Omental fat pad (tissue), 3 donors: ENCODE measurements at regions not wholly inside any gene's neighbourhood (a gene's known extent, or its start where the extent isn't known, plus 50 kb on each side); places are given as distances from the start of the nearest gene placed in this dataset.

Experiments used
- ATAC-seq: fragments of 150-250 bp; one replicate; pipeline ENCODE4 v1.9.1; 2016; ENCODE audit warnings: mild to moderate bottlenecking, moderate library complexity; ENCODE audit not compliant: low FRiP score
- DNase-seq: peaks from one replicate; pipeline ENCODE4 v3.0.0-alpha.2; 2019; ENCODE audit warnings: low spot score
- TF ChIP-seq, protein P1 (sequence below), 3 donors: fragments of 450-650 bp; IDR thresholded peaks; one replicate each; pipeline ENCODE4 v1.5.1; 2016 to 2017; ENCODE audit warnings: antibody characterized with exemption in 3 of 3, mild to moderate bottlenecking in 3 of 3, moderate library complexity in 2 of 3

DNA sequence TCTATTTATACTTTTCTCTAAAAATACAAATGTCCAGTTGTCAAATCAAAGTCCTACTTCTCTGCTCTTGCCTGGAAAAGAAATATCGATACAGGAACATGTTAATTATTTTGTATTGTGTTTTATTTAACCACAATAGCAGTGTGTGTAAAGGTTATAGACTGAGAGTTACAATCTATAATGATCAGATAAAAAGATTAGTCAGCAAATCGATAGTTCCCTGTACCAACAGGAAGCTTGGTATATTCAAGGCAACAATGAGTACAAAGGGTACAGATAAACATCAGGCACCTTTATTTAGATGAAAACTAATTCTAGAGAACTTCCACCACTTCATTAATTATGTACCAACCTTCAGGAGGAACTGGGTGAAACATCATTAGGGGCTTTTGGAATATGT lies 469.5 kb downstream of the GBA3 start:
- TF ChIP-seq, protein P1, sequence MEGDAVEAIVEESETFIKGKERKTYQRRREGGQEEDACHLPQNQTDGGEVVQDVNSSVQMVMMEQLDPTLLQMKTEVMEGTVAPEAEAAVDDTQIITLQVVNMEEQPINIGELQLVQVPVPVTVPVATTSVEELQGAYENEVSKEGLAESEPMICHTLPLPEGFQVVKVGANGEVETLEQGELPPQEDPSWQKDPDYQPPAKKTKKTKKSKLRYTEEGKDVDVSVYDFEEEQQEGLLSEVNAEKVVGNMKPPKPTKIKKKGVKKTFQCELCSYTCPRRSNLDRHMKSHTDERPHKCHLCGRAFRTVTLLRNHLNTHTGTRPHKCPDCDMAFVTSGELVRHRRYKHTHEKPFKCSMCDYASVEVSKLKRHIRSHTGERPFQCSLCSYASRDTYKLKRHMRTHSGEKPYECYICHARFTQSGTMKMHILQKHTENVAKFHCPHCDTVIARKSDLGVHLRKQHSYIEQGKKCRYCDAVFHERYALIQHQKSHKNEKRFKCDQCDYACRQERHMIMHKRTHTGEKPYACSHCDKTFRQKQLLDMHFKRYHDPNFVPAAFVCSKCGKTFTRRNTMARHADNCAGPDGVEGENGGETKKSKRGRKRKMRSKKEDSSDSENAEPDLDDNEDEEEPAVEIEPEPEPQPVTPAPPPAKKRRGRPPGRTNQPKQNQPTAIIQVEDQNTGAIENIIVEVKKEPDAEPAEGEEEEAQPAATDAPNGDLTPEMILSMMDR (IDR thresholded peaks at IDR 0.05) = no peak
- ATAC-seq (no peak), DNase-seq (no peak)

DNA sequence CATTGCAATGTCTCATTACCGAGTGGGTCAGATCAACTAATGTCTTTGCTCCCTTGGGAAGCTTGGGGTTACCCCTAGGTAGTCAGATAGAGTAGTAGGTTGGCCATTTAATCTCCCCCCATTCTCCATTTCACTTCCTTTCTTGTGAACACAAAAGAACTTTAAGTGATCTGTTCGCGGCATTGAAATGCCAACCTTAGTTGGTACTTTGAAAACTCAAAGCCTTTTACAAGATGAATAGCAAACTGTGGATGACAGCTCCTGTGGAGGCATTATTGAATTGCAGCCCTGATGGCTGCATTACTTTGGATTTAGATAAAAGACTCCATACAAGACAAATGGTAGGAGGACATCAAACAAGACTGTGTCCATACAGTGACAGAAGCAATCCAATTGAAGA lies 469.1 kb downstream of the GBA3 start:
- TF ChIP-seq, protein P1 (IDR thresholded peaks at IDR 0.05) = no peak
- no peak for DNase-seq
- ATAC-seq = no peak

DNA sequence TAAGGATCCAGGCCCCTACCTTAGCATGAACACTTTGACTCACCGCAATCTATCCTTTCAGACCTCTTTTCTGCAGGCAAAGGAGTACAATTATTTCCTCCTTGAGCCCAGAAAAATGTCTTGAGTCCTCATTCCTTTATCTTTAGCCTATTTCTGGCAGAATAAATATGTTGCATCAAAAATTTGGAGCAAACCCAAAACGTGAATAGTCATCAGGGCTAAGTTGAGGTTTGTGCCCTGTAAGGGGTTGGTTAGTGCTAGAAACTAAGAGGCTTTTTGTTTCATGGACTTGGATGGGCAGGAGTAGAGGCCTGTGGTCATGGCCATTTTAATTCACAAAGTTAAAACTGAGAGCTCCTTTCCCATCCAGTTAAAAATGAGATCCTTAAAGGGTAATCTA lies 460.3 kb downstream of the GBA3 start:
- DNase-seq = no peak
- TF ChIP-seq, protein P1 (IDR thresholded peaks at IDR 0.05) = no peak
- ATAC-seq = no peak

DNA sequence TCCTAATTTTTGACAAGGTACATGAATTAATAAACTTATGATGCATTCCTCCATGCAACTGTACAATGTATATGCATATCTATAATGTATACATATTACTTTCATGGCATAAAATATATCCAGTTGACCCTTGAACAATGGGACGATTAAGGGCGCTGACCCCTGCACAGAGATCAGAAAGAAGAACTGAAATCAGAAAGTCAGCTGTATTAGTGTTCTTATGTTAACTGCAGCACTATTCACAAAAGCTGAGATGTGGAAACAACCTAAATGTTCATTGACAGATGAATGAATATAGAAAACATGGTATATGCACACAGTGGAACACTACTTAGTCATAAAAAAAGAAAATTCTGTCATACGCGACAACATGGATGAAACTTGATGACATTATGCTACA lies 457.1 kb downstream of the GBA3 start:
- TF ChIP-seq, protein P1 (IDR thresholded peaks at IDR 0.05) = no peak
- DNase-seq (no peak), ATAC-seq (no peak)

DNA sequence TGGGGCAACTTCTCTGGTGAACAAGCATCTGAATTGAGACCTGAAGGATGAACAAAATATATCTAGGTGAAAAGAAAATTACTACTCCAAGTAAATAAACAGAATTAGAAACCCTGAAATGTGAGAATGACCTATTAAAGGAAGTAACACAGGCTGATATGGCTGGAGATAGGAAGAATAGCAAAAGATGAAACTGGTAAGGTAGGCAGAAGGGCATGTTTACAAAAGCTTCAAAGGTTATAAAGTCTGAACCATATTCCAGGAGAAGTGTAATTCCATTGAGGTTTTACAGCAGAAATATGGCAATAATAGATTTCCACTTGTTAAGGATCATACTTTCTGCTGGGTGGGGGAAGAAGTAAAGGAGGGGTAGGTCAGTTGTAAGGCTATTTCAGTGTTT lies 452.0 kb downstream of the GBA3 start:
- TF ChIP-seq, protein P1 (IDR thresholded peaks at IDR 0.05) = no peak
- DNase-seq (no peak), ATAC-seq (no peak)

DNA sequence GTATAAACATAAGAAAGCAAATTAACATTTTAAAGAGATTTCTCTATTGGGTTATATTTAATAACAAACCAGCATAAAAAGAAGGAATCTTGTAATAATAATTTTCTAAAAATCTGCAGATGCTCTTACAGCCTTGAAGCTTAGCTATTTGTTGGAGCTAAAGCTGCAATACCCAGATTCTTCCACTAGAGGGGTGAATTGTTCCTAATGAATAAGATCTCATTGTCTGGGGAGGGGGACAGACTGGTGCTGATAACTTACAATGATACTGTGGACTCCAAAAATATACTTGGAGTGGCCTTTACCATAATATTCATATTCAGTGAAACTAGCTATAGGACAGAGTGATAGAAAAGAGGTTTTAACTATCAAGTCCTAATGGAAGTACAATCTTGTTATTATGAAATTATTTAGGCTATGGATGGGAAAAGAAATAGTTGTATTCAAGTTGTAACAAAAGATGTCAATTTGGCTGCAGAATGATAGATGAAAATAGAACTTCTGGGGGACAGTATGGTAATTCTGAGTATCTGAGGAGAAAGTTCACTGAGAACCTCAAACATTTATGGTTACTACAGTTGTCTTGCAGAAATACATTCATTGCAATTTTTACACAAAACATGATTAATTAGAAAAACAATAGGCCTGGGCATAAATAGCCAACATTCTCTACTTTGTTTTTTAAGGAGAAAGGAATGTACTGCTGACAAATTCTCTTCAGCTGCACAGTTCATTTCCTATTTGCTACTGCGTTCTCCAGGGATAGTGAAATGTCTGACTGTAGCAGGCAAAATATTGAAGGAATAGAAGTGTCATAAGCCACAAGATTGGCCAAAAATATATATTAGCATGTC lies 443.3 kb downstream of the GBA3 start:
- no peak for ATAC-seq
- TF ChIP-seq, protein P1 (IDR thresholded peaks at IDR 0.05) = no peak

DNA sequence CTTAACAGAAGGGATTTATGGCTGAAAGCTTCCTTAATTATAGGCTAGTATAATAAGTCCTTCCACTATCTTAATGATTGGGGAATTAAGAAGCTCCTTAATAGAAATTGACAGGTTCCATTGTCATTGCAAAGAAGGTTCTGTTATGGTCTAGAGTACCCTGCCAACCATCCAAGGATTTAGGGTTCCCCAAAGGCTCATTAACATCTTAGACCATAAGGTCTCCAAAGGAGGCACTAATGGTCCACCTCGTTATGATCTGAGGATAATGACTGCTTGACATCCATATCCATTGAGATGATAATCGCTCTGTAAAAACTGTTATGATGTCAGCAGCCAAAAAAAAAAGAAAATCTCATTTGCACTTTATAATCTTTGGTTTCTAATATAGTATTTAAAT lies 441.6 kb downstream of the GBA3 start:
- DNase-seq (no peak), ATAC-seq (no peak)
- TF ChIP-seq, protein P1 (IDR thresholded peaks at IDR 0.05) = no peak

More for the DNA sequence above, 443.3 kb downstream of the GBA3 start:
- no peak for DNase-seq
